SU-DHL-6 (cell line): ENCODE measurements at regions not wholly inside any gene's neighbourhood (a gene's known extent, or its start where the extent isn't known, plus 50 kb on each side); places are given as distances from the start of the nearest gene placed in this dataset.

Experiments used
- H2AFZ ChIP-seq: fragments of 200-600 bp; sonication (generic); 2 replicates; pipeline ENCODE4 v1.6.1; 2014; ENCODE audit warnings: low read depth, mild to moderate bottlenecking, moderate library complexity, mixed read lengths, antibody characterized with exemption, low read length; ENCODE audit not compliant: severe bottlenecking
- H3F3A ChIP-seq: fragments of 200-600 bp; shearing (Covaris generic); 2 replicates; pipeline ENCODE4 v1.6.0; 2016; ENCODE audit warnings: antibody characterized with exemption, mild to moderate bottlenecking; ENCODE audit not compliant: insufficient read depth
- H3K27ac ChIP-seq: fragments of 200-600 bp; sonication (generic); 2 replicates; pipeline ENCODE4 v1.5.1; 2016; ENCODE audit warnings: low read depth, mild to moderate bottlenecking, low read length, moderate library complexity, mixed read lengths
- H3K27me3 ChIP-seq: fragments of 200-600 bp; sonication (generic), shearing (Covaris generic); 2 replicates; pipeline ENCODE4 v1.6.0; 2014; ENCODE audit warnings: mild to moderate bottlenecking, low read length
- H3K36me3 ChIP-seq: fragments of 200-600 bp; sonication (generic); 2 replicates; pipeline ENCODE4 v1.6.1; 2014; ENCODE audit warnings: mild to moderate bottlenecking, low read length, mixed read lengths
- H3K4me2 ChIP-seq: fragments of 300-600, 200-600 bp; shearing (Covaris generic), sonication (generic); 2 replicates; pipeline ENCODE4 v1.6.0; 2014; ENCODE audit warnings: low read length, low read depth, mild to moderate bottlenecking; ENCODE audit not compliant: poor library complexity, severe bottlenecking
- H3K4me3 ChIP-seq: fragments of 200-600 bp; sonication (generic); 2 replicates; pipeline ENCODE4 v1.5.1; 2014; ENCODE audit warnings: antibody characterized with exemption, low read length, mild to moderate bottlenecking, mixed read lengths; ENCODE audit not compliant: insufficient read depth, poor library complexity, severe bottlenecking
- H3K79me2 ChIP-seq: fragments of 200-600 bp; sonication (generic); 2 replicates; pipeline ENCODE4 v1.6.1; 2014; ENCODE audit warnings: mild to moderate bottlenecking, low read length, moderate library complexity; ENCODE audit not compliant: insufficient read depth
- H3K9ac ChIP-seq: fragments of 200-600 bp; sonication (generic); 2 replicates; pipeline ENCODE4 v1.7.0; 2014; ENCODE audit warnings: mild to moderate bottlenecking, low read length
- H3K9me2 ChIP-seq: fragments of 200-600 bp; sonication (generic); replicated peaks from 2 replicates; pipeline ENCODE4 v1.6.1; 2014; ENCODE audit warnings: low read length; ENCODE audit not compliant: insufficient read depth
- H3K9me3 ChIP-seq: fragments of 200-600 bp; sonication (generic); 2 replicates; pipeline ENCODE4 v1.6.1; 2014; ENCODE audit warnings: low read length, mixed read lengths; ENCODE audit not compliant: insufficient read depth
- H4K20me1 ChIP-seq: fragments of 200-600 bp; sonication (generic); 2 replicates; pipeline ENCODE4 v1.6.1; 2014; ENCODE audit warnings: low read depth, mild to moderate bottlenecking, antibody characterized with exemption, low read length, moderate library complexity, mixed read lengths
- EZH2phosphoT487 ChIP-seq: fragments of 200-600 bp; sonication (generic), shearing (Covaris generic); conservative IDR thresholded peaks from 2 replicates; pipeline ENCODE4 v1.6.1; 2018; ENCODE audit warnings: mild to moderate bottlenecking, antibody characterized with exemption, low read length, moderate library complexity, mixed read lengths
- TF ChIP-seq, protein P1 (sequence below): fragments of 200-600 bp; sonication (generic); IDR thresholded peaks from one replicate; pipeline ENCODE4 v1.5.1; 2017; ENCODE audit warnings: antibody characterized with exemption, mild to moderate bottlenecking, low read length, moderate library complexity; ENCODE audit not compliant: insufficient read depth, poor library complexity, severe bottlenecking

GRCh38 chr15:69852482-69852881 is 245.2 kb downstream of the TLE3 start:
- no peaks in the 10 kb centered on the region for H3K9me3 ChIP-seq
- no peaks in the 10 kb centered on the region for H3K79me2 ChIP-seq
- H3K36me3 ChIP-seq: no peaks in the 10 kb centered on the region
- H3K27me3 ChIP-seq: no peaks in the 10 kb centered on the region
- H3K4me3 ChIP-seq: no peak overlapping the region
- no peaks in the 10 kb centered on the region for H3F3A ChIP-seq
- H4K20me1 ChIP-seq: no peaks in the 10 kb centered on the region
- no peak overlapping the region for H3K4me2 ChIP-seq
- no peak overlapping the region for H3K9ac ChIP-seq
- no peak overlapping the region for H3K27ac ChIP-seq
- no peak overlapping the region for H2AFZ ChIP-seq
- no peak for TF ChIP-seq EZH2phosphoT487
- TF ChIP-seq, protein P1, sequence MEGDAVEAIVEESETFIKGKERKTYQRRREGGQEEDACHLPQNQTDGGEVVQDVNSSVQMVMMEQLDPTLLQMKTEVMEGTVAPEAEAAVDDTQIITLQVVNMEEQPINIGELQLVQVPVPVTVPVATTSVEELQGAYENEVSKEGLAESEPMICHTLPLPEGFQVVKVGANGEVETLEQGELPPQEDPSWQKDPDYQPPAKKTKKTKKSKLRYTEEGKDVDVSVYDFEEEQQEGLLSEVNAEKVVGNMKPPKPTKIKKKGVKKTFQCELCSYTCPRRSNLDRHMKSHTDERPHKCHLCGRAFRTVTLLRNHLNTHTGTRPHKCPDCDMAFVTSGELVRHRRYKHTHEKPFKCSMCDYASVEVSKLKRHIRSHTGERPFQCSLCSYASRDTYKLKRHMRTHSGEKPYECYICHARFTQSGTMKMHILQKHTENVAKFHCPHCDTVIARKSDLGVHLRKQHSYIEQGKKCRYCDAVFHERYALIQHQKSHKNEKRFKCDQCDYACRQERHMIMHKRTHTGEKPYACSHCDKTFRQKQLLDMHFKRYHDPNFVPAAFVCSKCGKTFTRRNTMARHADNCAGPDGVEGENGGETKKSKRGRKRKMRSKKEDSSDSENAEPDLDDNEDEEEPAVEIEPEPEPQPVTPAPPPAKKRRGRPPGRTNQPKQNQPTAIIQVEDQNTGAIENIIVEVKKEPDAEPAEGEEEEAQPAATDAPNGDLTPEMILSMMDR: no peak
- no peaks in the 10 kb centered on the region for H3K9me2 ChIP-seq

- no peak for TF ChIP-seq EZH2phosphoT487
- TF ChIP-seq, protein P1: no peak
- no peaks in the 10 kb centered on the region for H3K9me2 ChIP-seq
- no peaks in the 10 kb centered on the region for H3K79me2 ChIP-seq
- no peak overlapping the region for H3K4me3 ChIP-seq
- H3K27me3 ChIP-seq: no peaks in the 10 kb centered on the region
- no peak overlapping the region for H3K27ac ChIP-seq
- no peaks in the 10 kb centered on the region for H4K20me1 ChIP-seq
- H3K9me3 ChIP-seq: no peaks in the 10 kb centered on the region
- H2AFZ ChIP-seq: no peak overlapping the region
- no peaks in the 10 kb centered on the region for H3F3A ChIP-seq
- H3K9ac ChIP-seq: no peak overlapping the region
- H3K4me2 ChIP-seq: no peak overlapping the region
- H3K36me3 ChIP-seq: no peaks in the 10 kb centered on the region
Observed at GRCh38 chr15:69852916-69853315, 244.8 kb downstream of the TLE3 start.

- Histone ChIP-seq H3K27ac (no peak overlapping the region), H3K27me3 (no peaks in the 10 kb centered on the region), H3K9me2 (no peaks in the 10 kb centered on the region), H3K4me2 (no peak overlapping the region), H3K9me3 (no peaks in the 10 kb centered on the region), H3K9ac (no peak overlapping the region), H3K4me3 (no peak overlapping the region), H3K79me2 (no peaks in the 10 kb centered on the region), H3K36me3 (no peaks in the 10 kb centered on the region), H2AFZ (no peak overlapping the region), H3F3A (no peaks in the 10 kb centered on the region), H4K20me1 (no peaks in the 10 kb centered on the region)
- TF ChIP-seq EZH2phosphoT487: no peak
- TF ChIP-seq, protein P1: no peak
Observed at GRCh38 chr15:69853544-69853951, 244.2 kb downstream of the TLE3 start.
